Stimulated activated CD4-positive, alpha-beta T cell treated with anti-CD3 and anti-CD28 coated beads, Interleukin-2, amount 100 ng/mL, for 48 hours (primary cell): ENCODE measurements at regions not wholly inside any gene's neighbourhood (a gene's known extent, or its start where the extent isn't known, plus 50 kb on each side); places are given as distances from the start of the nearest gene placed in this dataset.

Experiments
- DNase-seq, 2 donors: peaks; one replicate each; pipeline ENCODE4 v3.0.0-alpha.2; 2020

- DNase-seq: no peak
Measured at GRCh38 chr10:52654201-52654600, 118.4 kb downstream of the MBL2 start.

DNA sequence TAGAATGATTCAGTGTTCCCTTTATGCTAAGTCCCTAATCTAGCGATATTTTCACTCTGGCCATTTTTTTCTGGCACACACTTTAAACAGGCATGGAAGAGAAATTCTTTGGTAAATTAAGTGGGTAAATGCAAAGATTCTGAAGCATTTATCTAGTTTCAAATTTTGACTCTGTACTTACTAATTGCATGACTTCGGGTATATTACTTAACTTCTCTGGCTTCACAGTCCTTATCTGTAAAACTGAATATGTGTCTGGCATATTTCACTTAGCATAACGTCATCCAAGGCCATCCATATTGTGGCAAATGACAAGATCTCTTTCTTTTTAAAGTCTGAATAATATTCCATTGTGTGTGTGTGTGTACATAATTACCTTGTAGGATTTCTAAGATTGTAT lies 114.5 kb downstream of the MBL2 start:
- no peak for DNase-seq

DNA sequence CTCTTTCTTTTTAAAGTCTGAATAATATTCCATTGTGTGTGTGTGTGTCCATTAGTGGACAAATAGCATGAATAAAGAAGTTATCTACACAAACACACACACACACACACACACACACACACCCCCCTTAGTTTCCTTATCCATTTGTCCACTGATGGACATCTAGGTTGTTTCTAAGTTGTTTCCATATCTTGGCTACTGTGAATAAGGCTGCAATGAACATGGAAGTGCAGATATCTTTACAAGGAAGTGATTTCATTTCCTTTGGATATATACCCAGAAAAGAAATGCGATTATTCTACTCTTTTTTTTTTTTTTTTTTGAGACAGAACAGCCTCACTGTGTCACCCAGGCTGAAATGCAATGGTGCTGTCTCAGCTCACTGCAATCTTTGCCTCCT lies 113.5 kb downstream of the MBL2 start:
- DNase-seq: no peak

- DNase-seq: no peak
Measured at GRCh38 chr10:52662256-52662655, 110.3 kb downstream of the MBL2 start.

- no peak for DNase-seq
Measured at GRCh38 chr10:52663161-52663560, 109.4 kb downstream of the MBL2 start.

- no peak for DNase-seq
Measured at GRCh38 chr10:52664629-52665028, 108.0 kb downstream of the MBL2 start.

DNA sequence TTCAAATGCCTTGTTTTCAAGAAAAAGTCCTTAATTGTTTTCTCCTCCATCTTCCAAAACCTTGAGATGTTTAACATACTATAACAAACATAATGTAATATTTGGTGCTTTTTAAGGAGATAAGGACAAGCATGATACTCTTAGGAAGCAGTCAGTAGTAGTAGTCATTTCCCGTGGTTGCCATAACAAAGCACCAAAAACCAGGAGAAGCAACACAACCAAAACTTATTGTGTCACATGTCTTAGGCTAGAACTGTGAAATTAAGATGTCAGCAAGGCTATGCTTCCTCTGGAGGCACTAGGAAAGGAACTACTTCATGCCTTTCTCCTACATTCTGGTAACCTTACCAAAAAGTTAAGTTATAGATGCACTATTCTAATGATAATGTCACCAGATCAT lies 106.8 kb downstream of the MBL2 start:
- DNase-seq: no peak

DNA sequence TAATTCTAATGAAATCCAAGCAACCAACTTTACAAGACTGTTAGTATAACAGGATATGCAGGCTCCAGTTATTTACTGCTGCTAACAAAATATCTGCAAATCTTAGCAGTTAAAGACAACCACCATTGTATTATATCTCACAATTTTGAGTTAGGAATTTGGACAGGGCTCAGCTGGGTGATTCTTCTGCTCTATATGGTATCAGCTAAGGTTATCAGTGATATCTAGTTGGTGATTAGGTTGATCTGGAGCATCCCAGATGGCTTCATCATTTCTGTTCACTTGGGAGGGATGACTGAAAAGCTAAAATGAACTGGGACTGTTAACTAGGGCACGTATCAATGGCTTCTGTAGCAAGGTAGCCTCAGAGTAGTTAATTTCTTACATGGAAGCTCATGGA lies 105.7 kb downstream of the MBL2 start:
- no peak for DNase-seq

DNA sequence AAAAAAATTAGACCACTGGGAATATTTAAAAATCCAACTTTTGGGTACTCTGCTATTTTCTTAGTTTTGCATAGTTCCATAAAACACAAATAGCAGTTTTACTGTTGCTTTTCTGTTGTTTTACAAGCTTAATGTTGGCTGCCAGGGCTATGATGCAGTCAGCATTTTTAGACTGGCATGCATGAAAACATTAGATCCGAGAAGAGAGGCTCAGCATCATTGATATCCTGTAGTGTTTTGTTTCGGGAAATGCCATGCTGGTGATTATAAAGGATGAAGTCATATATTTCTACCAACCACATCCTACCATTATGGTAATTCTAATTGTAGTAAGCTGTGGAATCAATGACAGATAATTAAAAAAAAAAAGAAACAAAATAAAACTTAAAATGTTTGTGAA lies 104.6 kb downstream of the MBL2 start:
- no peak for DNase-seq

DNA sequence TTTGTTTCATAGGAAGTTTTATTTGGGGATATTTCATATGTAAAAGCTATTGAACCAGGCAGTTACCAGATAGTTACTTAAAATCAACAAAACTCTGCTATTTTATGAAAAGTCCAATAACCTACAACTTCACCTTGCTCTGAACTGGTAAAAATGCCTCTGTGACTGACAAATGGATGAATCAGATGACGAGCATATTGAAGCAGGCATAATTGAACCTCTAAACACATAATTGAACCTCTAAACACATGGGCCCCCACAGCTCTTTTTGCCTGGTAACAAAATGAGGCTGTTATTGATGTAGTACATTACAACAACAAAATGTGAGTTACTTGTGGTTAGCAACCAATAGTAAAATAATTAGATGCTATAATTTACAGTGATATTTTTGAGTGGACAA lies 99.7 kb downstream of the MBL2 start:
- no peak for DNase-seq

GRCh38 chr10:52673468-52673867 lies 99.1 kb downstream of the MBL2 start:
- no peak for DNase-seq

- DNase-seq: no peak
Measured at GRCh38 chr10:52674474-52674873, 98.1 kb downstream of the MBL2 start.

DNA sequence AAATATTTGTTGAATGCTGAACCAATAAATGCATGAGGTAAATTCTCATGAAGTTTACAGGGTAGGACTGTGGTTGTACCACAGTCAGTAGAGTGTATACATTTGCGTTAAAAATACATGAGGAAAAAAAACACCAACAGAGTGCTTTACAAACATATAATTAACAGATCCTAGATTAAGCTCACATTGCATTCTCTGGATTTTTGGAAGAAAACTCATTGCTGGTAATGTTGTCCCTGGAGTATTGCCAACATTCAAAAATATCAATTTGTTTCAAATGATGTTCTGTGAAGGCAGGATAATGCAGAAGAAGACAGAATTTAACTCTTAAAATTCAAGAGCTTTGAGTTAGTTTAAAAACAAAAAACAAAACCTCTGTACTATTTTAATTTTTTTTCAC lies 95.5 kb downstream of the MBL2 start:
- DNase-seq: no peak

GRCh38 chr10:52678611-52679010 lies 94.0 kb downstream of the MBL2 start:
- DNase-seq: no peak

- DNase-seq: no peak
Measured at GRCh38 chr10:52679117-52679516, 93.5 kb downstream of the MBL2 start.

- no peak for DNase-seq
Measured at GRCh38 chr10:52682766-52683165, 89.8 kb downstream of the MBL2 start.

- DNase-seq: no peak
Measured at GRCh38 chr10:52683776-52684175, 88.8 kb downstream of the MBL2 start.

DNA sequence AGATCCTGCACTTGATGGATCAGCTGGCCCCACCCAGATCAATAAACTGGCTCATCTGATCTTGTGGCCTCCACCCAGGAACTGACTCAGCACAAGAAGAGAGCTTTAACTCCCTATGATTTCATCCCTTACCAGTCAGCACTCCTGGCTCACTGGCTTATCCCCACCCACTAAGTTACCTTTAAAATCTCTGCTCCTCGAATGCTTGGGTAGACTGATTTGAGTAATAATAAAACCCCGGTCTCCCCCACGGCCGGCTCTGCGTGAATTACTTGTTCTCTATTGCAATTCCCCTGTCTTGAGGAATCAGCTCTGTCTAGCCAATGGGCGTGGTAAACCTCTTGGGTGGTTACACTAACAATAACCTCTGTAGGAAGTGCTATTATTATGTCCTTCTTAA lies 83.7 kb downstream of the MBL2 start:
- DNase-seq: no peak

- DNase-seq: no peak
Measured at GRCh38 chr10:52696232-52696631, 76.4 kb downstream of the MBL2 start.

DNA sequence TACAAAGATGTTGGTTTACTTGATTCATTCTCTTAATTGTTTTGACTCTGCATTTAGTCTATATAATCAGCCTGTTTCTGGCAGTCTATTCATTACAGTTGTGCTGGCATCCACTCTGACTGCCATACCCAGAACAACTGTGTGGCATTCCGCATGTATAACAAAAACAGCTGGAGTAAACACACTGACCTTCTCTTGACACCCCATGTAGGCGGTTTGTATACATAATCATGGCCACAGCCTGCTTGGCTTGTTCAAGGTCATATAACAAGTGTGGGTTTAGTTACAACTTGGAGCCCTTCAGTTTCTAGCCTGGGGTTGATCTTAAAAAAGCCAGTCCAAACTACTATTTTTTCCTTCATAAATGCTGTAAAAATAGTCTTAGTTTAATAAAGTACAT lies 70.9 kb downstream of the MBL2 start:
- no peak for DNase-seq

- DNase-seq: no peak
Measured at GRCh38 chr10:52703451-52703850, 69.1 kb downstream of the MBL2 start.

- DNase-seq: no peak
Measured at GRCh38 chr10:52703898-52704297, 68.7 kb downstream of the MBL2 start.

DNA sequence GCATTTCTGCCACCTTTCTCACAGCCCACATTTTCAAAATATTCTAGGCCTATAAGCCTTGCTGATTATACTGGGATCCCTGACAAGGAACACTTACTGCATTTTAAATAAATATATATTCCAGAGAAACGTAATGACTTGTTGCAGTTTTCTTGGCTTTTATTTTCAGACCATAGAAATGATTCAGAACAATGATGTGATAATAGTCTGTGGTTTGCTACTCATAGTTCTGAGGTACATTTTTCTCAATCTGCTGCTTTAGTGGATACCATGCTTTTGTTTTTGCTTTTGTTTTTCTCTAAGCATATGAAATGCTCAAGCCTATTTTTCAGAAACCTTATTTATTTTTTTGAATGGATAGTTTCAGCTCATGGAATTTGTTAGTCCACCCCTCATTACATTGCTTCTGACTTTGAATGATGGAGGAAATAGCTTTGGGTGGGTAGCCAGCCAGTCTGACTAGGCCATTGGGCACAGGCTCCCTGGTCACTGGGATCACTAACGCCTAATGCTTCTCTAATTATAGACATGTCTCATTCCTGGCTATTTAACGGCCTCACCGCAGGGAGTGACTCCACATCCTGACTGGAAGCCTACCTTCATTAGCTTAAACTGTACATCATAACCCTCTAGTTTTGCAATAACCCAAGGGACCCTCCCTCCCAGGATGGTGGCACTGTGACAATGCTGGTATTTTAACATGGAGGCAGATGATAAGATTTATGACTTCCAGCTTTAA lies 66.1 kb downstream of the MBL2 start:
- no peak for DNase-seq
